GM19043 (cell line): ENCODE measurements at regions not wholly inside any gene's neighbourhood (a gene's known extent, or its start where the extent isn't known, plus 50 kb on each side); places are given as distances from the start of the nearest gene placed in this dataset.

Experiments used
- ATAC-seq: cut with Tn5 transposase; IDR thresholded peaks from one replicate; pipeline ENCODE4 v1.9.1; 2021; ENCODE audit warnings: low read depth; ENCODE audit not compliant: unreplicated experiment

DNA sequence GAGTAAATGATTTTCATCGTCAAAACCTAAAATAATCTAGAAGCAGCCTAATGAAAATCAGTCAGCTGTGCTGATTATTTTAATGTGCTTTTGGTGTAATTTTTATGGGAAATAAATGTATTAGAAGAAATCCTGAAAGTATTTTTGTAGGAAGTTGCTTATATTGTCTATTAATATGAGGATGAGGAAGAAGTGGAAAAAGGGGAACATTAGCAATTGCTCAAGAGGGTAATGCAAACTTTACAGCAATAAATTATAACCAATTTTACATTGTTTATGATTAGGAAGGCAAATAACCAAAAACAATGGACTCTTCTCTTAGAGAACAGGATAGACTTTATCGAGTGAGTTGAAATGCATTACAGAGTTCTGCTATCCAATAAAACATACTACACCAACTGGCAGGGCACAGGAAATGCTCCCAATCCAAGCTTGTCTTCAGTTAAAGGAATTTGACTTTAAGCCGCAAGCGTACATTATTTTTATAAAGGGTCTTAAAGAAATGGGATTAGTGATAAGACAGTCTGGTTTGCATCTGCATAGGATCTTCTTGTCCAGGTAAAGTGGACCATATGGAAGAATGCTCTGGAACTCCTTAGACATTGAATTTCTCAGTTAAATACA, 374.8 kb downstream of the PDGFC start:
- ATAC-seq = no peak

DNA sequence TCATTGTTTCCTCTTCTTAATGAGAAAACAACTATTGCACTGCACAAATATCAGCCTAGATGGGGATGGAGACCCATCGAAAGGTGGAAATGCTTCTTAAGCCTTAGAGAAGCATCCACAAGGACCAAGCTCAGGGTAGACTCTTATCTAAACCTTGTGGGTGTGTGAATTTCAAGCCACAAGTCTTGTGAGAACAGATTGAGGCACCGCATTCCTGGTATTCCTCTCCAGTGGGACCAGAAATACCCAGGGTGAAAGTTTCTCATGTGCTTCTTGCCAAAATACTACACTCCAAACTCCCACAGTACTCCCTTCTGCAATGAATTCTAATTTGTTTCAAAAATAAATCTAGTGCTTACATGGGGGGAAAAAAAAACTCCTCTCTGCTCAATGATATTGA, 375.6 kb downstream of the PDGFC start:
- ATAC-seq = no peak

DNA sequence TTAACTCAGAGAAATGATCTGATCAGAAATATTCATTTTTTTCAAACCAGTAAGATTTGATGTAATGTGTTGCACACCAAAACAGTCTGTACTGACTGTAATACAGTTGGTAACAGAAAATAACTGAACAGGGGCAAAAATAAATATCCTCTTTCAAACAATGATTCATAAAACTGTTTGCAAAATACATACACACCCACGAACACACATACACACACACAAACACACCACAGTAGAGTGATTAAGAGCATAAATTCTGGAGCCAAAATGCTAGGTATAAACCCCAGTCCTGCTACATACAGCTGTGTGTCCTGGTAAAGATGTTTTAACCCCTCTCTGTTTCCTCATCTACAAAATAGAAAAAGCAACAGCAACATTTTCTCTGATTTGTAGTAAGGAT, 376.6 kb downstream of the PDGFC start:
- ATAC-seq = no peak

DNA sequence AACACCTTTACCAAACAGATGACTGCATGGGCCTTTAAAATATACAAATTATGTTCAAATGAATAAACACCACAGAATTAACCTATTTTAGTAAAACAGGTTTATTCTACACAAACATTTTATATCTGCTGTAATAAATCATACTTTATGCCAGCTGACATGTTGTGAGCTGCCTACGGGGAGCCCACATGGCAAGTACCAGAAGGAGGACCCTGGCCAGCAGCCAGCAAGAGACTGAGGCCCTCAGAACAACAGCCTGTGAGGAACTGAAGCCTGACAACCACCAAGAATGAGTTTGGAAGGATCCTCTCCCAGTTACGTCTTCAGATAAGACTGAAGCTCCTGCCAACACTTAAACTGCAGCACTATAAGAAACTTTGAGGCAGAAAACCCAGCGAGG, 377.0 kb downstream of the PDGFC start:
- no peak for ATAC-seq

DNA sequence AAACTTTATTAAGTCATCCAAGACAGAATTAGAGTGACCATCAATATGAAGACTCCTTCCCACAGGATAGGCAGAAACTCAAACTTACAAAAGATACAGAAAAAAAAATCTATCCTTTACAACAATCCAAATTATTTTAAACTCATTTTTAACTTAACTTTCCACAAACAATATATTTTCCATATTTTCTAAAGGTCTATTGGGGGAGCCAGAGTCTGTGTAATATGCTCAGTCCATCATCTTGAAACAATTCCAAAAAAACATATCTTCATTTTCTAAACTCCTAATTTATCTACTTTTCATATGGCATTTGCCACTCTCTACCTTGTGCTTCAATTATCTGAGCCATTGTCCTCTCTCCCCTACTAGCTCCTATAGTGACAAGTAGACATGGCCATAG, 378.1 kb downstream of the PDGFC start:
- no peak for ATAC-seq

DNA sequence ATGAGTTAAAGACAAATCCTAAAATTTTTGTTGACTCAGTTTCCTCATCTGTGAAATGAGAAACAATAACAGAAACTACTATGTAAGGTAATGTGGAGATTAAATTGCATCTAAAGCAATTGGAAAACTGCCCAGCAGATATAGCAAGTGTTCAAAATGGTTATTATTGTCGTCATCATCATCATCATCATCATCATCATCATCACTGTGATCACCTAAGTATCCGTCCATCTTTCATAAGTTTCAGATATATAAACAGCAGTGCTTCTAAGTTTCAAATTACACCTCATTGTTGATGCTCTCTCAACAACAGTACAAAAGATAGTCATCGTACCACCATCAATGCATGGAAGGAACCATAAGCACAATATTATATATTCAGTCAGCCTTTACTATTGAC, 379.9 kb downstream of the PDGFC start:
- ATAC-seq = no peak

DNA sequence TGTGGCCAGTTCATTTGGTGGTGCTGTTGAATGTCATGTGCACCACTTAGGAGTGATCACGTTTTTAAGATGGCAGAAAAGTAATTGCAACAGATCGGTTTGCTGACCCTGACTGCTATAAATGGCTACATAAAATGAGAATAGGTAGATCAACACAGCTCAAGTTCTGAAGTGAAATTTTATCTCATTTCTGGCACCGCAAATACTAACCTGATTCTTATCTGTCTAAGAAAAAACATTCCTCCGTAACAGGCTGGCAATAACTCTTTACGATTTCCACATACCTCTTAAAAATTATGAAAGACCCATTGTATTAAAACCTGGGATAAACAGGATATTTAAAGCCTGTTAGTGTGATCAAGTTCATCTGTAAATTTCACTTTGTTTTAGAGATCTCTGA, 387.5 kb downstream of the PDGFC start:
- ATAC-seq = no peak

DNA sequence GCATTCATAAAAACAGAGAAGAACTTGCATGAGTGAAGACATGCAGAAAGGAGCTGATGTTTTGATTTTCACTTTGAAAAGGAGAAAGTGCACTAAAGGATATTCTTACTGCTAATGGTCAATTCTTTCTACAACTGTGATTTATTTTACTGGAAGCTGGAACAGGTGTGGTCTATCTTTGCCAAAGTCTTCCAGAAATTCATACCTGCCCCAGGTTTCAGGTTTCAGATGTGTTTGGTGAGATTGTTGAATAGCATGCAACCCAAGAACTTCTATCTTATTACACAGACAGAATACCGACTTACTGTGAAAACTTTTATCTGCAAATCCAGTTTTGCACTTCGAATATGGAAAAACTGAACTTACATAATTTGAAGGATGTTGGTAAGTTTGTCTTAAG, 388.3 kb downstream of the PDGFC start:
- no peak for ATAC-seq

DNA sequence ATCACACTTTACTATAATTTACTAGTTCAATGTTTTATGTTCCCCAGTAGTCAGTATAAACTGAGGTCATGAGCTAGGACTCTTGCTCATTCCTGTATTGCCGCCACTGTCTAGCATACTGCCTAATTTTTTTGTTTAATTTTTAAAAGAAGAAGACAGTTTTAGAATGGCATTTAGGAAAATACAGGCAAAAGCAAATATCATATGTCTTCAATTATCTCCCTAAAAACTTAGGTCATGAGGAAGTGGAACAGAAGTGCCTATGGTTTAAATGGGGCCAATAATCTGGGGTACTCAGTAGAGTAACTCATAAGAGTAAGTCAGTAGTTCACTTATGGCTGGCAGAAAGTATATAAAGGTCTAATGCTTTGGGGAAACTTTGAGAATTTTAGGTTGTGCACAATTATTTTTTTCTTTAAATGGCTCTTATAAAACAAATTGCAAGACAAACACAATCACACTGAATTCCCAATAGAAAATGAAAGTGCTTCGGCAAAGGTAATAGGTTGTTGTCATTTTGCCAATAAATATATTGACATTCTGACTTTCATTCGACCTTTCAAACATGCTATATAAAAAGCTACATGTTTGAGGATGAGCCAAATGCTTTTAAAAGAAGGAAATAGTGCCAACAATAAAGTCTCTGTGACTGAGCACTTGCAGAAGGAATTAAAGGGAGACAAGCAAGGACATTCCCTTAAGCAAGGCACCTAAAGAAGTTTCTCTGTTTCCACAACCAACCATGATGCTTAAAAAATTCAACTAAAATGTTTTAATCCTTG, 390.1 kb downstream of the PDGFC start:
- ATAC-seq = no peak

DNA sequence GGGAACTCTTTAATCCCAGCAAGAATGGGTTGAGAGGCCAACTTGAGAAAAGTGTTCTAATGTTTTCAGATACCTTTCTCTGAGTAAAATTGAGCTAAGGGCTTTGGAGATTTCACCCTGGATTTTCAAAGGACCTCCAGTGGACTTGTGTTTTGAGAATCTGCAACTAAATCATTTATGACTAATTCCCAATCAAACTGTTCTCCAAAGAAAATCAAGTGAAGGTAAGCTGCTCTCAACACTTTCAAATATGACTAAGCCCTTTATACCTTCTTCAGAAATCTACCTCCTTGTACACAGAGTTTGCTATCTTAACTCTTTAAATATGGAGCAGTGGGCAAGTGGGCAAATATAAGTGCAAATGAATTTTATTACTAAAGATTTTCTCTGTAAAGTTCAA, 392.9 kb downstream of the PDGFC start:
- ATAC-seq = no peak

DNA sequence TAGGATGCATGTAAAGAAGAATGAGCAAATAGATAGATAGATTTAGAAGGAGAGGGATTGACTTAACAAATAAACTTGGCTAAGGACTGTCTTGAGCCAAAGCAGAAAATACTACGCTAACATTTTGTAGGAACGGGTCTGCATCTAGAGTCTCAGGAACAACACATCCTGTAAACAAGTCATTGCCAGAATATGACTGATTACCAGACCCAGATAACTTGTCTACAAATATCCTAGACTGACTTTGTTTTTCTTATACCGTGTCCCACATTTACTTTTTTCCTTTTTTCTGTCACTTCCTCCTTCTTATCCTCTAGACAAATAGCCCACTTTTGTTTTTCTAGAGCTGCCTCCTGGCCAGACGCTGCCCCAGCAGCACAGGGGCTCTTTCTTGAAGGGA, 393.6 kb downstream of the PDGFC start:
- ATAC-seq = no peak

DNA sequence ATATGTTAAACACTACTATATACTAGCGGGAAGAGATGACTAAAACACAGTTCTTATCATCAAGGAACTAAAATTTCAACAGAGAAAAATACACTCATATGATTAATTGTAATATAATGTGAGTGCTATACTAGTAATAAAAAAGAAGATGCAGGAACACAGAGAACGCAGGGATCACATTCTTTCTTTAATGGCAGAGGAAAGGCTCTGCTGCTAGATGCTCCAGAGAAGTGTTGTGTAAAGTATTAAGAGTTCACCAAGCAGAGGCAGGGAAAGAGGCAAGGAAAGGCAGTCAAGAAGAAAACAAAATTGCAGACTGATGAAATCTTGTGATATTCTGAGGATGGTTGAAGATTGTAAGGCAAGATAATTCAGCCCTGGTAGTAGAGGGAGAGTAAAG, 394.7 kb downstream of the PDGFC start:
- no peak for ATAC-seq

DNA sequence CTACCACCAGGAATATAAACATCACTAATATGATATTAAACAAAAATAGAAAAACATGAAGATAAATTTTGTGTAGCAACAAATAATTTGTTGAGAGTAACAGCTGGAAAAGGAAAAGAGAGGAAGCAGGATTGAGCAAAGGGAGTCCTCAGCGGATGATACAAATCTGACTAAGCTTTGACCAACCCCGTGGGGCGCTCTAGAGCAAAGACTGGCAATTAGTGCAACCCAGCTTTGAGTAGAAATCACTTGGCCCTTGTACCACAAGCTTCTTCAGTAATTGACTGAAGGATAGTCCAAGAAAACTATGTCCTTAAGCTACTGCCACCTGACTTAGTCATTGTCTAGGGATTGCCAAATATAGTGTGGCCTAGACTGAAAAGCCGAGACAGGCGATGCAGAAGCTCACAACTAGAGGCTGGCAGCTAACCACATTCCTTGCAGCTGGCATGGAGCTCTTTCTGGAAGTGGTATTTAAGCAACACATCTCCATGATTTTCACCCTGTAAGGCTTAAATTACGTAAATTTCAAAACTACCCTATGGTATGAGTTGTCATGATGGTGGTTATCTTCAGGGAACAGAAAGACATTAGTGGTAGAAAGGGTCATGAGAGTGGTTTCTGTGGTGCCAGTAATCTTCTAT, 396.0 kb downstream of the PDGFC start:
- ATAC-seq = no peak

DNA sequence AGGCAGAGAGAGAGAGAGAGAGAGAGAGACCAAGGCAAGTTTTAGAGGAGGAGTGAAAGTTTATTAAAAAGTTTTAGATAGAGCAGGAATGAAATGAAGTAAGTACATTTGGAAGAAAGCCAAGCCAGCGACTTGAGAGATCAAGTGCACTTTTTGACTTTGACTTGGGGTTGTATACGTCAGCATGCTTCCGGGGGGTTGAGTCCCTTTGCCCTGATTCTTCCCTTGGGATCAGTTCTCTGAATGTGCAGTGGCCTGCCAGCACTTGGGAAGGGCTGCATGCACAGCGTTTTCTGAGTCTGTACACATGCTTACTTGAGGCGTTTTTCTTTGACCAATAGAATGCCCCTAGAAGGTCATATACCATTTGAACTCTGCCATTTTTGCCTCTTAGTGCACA, 400.5 kb downstream of the PDGFC start:
- ATAC-seq = no peak

DNA sequence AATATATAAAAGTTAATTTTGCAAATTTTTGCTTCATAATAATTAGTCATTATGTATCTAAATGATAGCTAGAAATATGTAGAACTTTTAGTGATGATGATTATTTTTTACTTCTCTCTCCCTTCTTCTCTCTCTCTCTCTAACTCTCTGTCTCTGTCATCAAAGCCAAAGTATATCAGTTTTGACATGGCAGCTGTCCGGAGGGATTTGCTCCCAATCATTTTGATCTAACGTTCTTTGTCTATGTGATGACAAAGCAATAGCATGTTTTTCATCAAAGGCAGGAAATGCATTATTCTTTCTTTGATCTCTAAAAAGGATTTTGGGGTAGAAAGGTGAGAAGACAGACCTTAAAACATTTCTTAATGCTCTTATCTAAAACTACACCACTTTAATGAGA, 402.1 kb downstream of the PDGFC start:
- ATAC-seq = no peak

DNA sequence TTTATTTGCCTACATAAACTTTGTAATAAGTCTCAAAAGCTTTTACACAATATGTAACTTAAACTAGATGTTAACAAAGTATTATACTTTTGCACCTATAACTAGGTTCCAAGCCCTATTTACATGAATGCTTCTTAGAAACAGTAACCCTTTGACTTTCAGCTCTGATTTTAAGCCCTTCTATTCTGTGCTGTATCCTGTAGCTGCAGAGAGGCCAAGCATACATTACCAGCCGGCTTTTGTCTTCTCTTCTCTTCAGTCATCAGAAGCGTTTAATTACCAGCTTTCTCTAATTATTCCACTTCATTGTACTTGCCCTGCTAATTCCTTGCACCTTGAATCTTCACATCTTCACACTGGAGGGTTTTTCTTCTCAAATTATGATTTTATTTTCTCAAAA, 403.1 kb downstream of the PDGFC start:
- ATAC-seq = no peak

DNA sequence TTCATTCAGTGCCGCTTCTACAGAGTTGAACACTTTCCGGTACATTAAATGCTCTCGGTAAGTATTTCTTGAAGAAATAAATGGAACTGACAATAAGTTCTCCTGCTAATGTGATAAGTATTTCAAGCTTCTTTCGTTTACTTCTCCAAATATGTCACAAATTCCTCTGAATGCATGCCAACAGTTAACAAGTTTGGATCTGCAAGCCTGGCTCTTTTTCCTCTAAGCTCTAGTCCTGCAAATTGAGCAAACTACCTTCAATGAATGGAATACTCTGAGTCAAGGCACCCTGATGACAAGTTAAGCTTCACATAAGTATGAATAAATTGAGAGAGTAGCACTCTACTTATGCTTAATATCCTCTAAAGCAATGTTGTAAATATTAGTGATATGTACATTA, 403.6 kb downstream of the PDGFC start:
- no peak for ATAC-seq

DNA sequence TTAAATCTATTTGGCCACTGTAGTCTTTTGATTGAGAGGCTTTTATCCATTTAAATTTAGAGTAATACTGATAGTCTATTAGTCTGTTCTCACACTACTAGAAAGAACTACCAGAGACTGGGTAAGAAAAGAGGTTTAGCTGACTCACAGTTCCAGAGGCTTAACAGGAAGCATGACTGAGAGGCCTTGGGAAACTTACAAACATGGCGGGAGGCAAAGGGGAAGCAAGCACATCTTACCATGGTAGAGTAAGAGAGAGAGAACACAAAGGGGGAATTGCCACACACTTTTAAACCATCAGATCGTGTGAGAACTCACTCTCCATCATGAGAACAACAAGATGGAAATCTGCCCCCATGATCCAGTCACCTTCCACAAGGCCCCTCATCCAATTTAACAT, 410.9 kb downstream of the PDGFC start:
- no peak for ATAC-seq

DNA sequence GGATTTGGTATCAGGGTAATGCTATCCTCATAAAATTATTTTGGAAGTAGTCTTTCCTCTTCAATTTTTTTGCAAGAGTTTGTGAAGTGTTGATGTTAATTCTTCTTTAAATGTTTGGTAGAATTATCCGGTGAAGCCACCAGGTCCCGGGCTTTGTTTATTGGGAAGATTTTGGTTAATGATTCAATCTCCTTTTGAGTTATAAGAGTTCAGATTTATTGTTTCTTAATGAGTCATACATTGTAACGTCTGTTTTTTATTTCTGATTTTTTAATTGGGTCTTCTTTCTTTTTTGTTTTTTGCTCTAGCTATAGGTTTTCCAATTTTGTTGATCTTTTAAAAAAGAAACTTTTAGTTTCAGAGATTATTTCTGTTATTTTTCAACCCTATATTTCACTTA, 412.3 kb downstream of the PDGFC start:
- ATAC-seq = no peak

DNA sequence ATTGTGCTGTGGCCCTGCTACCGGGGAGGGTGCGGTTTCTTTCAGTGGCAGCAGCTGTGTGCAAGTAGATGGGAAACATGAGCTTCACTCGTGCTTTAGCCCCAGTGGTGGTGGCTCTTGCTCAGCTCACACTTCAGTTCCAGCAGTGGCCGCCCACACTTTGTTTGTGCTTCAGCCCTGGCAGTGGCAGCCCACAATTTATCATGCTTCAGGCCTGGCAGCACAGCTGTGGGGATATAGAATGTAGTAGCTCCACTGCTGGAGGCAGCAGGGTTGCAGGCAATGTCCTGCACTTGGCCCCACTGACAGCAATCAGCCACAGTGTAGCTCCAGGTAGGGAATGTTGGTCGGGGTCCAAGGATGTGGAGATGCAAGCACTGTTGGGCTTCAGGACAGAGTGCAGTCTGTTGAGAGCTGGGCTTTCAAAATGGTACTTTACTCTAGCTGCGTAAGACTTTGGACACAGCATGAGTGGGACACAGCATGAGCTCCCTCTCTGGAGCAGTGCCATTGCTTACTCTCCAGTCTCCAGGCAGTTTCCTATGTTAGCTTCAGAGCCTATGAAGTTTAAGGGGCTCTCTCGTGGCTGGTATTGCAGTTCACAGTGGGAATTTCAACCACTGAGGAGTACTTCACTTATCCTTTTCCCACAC, 413.1 kb downstream of the PDGFC start:
- ATAC-seq = no peak

DNA sequence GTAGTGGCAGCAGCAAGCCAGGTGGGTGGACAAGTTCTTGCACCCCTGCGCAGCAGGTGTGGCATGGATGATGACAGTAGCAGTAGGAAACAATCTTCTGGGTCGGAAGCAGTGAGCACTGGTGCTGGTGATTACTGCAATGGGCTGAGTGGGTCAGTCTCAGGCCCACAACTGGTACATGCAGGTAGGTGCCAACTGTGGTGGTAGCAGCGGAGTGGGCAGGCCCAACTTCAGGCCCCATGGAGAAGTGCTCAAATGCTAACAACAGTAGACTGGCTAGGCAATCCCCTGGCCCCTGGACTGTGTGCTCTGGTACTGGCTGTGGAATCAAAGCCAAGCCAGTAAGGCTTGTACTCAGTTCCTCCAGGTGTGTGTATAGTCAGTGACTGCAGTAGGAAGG, 413.7 kb downstream of the PDGFC start:
- ATAC-seq = no peak

DNA sequence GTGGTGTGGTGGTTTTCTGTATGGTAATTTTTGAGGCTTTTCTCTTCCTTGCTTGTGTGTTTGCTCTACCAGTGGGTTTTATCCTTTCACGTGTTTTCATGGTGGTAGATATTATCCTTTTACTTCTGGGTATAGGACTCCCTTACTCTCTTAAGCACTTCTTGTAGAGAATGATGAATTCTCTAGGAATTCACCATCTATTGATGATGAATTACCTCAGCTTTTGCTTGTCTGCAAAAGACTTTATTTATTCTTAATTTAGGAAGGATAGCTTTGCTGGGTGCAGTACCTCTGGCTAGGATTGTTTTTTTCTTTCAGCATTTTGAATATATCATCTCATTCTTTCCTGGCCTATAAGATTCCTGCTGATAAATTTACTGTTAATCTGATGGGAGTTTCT, 415.3 kb downstream of the PDGFC start:
- ATAC-seq = no peak
